ENCODE measurements at regions not wholly inside any gene's neighbourhood (a gene's known extent, or its start where the extent isn't known, plus 50 kb on each side); places are given as distances from the start of the nearest gene placed in this dataset.

DNA sequence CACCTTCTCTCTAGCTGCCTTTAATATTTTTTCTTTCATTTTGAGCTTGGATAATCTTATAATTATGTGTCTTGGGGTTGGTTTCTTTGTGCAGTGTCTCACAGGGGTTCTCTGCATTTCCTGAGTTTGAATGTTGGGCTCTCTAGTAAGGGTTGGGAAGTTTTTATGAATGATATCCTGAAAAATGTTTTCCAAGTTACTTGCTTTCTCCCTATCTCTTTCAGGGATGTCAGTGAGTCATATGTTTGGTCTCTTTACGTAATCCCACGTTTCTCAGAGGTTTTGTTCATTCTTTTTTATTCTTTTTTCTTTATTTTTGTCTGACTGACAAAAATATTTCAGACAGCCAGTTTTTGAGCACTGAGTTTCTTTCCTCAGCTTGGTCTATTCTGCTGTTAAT lies 55.4 kb upstream of the CCDC190 start:
- no peak overlapping the region for H3K4me2 ChIP-seq (ENCODE audit: insufficient read depth in 1 of 2, low read depth in 2 of 2, low read length in 2 of 2)
- TF ChIP-seq ZNF274 (IDR thresholded peaks at IDR 0.05; ENCODE audit: borderline replicate concordance, extremely low read depth, low read length): no peak
- TF ChIP-seq JUN (IDR thresholded peaks at IDR 0.05; ENCODE audit: low read depth, low read length): no peak
- TF ChIP-seq RFX5 (IDR thresholded peaks at IDR 0.05; ENCODE audit: borderline replicate concordance, low read depth, low read length): no peak
- no peak for TF ChIP-seq RNF2 (IDR thresholded peaks at IDR 0.05; ENCODE audit: borderline replicate concordance, low read depth, low read length, missing control alignments, poor library complexity, severe bottlenecking)
- TF ChIP-seq TAF7 (optimal IDR thresholded peaks at IDR 0.05; ENCODE audit: borderline replicate concordance, low read depth, low read length): no peak
- no peak for TF ChIP-seq EP300 (IDR thresholded peaks at IDR 0.05; ENCODE audit: borderline replicate concordance in 1 of 2, low read depth in 2 of 2, low read length in 2 of 2)
- H3K4me3 ChIP-seq (ENCODE audit: extremely low read depth in 1 of 4, insufficient read depth in 2 of 4, low read depth in 3 of 4, low read length in 4 of 4): no peak overlapping the region
- no peaks in the 10 kb centered on the region for H3K79me2 ChIP-seq (ENCODE audit: control insufficient read depth in 1 of 2, insufficient read depth in 2 of 2, low read length in 2 of 2)
- no peak overlapping the region for H2AK5ac ChIP-seq (ENCODE audit: low read depth, low read length)
- H2BK15ac ChIP-seq (ENCODE audit: low read length): no peak overlapping the region
- no peak overlapping the region for H2AFZ ChIP-seq (ENCODE audit: low read length)
- no peak overlapping the region for H3K56ac ChIP-seq (replicated peaks; ENCODE audit: insufficient read length, low read depth, low read length)
- ChIA-PET CTCF (ENCODE audit: partially characterized antibody) (interaction anchor here (1.1 to 1.2 kb wide), 2 partner anchors 12 to 45 kb away, joined by 3 read pairs; no protein-coding TSS in a partner anchor), POLR2A (ENCODE audit: partially characterized antibody) (no interaction called here)
- H3K79me1 ChIP-seq (ENCODE audit: low read depth, low read length): no peaks in the 10 kb centered on the region
- no peak overlapping the region for H4K8ac ChIP-seq (ENCODE audit: extremely low read depth, insufficient read depth, low read length)
- H3K36me3 ChIP-seq (ENCODE audit: control insufficient read depth in 2 of 4, insufficient read depth in 4 of 4, low read length in 3 of 4): no peaks in the 10 kb centered on the region
- 64% methylated on average over 2 of the region's 2 CpGs; no CpG with 5 or more reads in 1 of the 2 experiments for WGBS, 2 experiments (ENCODE audit: extremely low coverage in 1 of 2, insufficient coverage in 1 of 2, insufficient read length in 1 of 2, insufficient replicate concordance in 2 of 2, low coverage in 1 of 2, low lambda C conversion rate in 2 of 2, missing lambda C conversion rate in 1 of 2)
- peaks cover 0 to 2% of the 10 kb centered on the region in 2 experiments; a peak in 1 of 4 replicates for H3K9me3 ChIP-seq (ENCODE audit: insufficient read depth in 2 of 2, low read depth in 1 of 2, low read length in 1 of 2)
- H4K91ac ChIP-seq (replicated peaks; ENCODE audit: insufficient read length, low read length): no peak overlapping the region
- no peaks in the 10 kb centered on the region for H3K23me2 ChIP-seq (ENCODE audit: low read depth, low read length)
- no peaks in the 10 kb centered on the region for H3K27me3 ChIP-seq (replicated peaks in 1 of 4; ENCODE audit: control insufficient read depth in 3 of 4, extremely low read depth in 1 of 4, insufficient read depth in 3 of 4, low read length in 3 of 4)
- H2BK20ac ChIP-seq (ENCODE audit: low read length): no peak overlapping the region
- H3K9ac ChIP-seq (replicated peaks in 1 of 4; ENCODE audit: extremely low read depth in 1 of 4, low read depth in 3 of 4, low read length in 3 of 4): no peak overlapping the region
- no peak overlapping the region for H2BK120ac ChIP-seq (replicated peaks; ENCODE audit: low read depth, low read length)
- no peak overlapping the region for H3K23ac ChIP-seq (ENCODE audit: insufficient read length)
- H4K20me1 ChIP-seq (replicated peaks in 1 of 2; ENCODE audit: control insufficient read depth in 1 of 2, insufficient read depth in 2 of 2, low read length in 2 of 2): no peaks in the 10 kb centered on the region
- no peak overlapping the region for H3K14ac ChIP-seq (ENCODE audit: insufficient read length)
- DNase-seq (ENCODE audit: low read depth in 1 of 2, low spot score in 2 of 2) (no peak), FAIRE-seq (no peak)
- H2BK5ac ChIP-seq (ENCODE audit: low read depth, low read length): no peak overlapping the region
- H3K4me1 ChIP-seq (replicated peaks in 1 of 4; ENCODE audit: control insufficient read depth in 3 of 4, insufficient read depth in 4 of 4, low read length in 3 of 4): no peaks in the 10 kb centered on the region
- H3K18ac ChIP-seq (ENCODE audit: extremely low read depth, low read length): no peak overlapping the region
- no peak overlapping the region for H4K5ac ChIP-seq (ENCODE audit: insufficient read length, low read depth, low read length)
- H3K4ac ChIP-seq (replicated peaks; ENCODE audit: insufficient read length, low read depth, low read length): no peak overlapping the region
- H2BK12ac ChIP-seq (ENCODE audit: low read depth, low read length): no peak overlapping the region
- H3K27ac ChIP-seq (ENCODE audit: low read depth, low read length): no peak overlapping the region
